Activated CD8-positive, alpha-beta memory T cell treated with anti-CD3 and anti-CD28 coated beads, Interleukin-2, amount 50 U/mL, for 1 hour (primary cell): ENCODE measurements at regions not wholly inside any gene's neighbourhood (a gene's known extent, or its start where the extent isn't known, plus 50 kb on each side); places are given as distances from the start of the nearest gene placed in this dataset.

Experiments used
- DNase-seq: peaks from one replicate; pipeline ENCODE4 v3.0.0-alpha.2; 2020; ENCODE audit errors: extremely low read depth

DNA sequence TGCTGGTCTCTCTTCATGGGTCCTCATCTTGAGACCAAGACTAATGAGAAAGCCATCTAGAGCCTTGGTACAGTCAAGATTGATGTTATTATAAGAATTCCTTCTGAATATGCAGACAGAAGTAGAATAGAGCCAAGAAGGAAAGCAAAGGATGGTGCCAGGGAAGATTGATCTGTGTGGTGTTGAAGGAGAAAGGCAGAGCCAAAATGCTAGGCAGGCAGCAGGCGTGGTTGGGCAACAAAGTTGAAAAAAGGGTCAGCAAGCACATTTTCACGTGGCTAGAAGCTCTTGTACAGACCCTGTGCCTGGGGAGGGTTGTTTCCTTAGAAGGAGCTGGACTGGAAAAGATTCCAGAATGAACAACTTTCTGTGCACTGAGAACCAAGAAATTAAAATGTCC, 319.7 kb upstream of the ARGLU1 start:
- DNase-seq = no peak

DNA sequence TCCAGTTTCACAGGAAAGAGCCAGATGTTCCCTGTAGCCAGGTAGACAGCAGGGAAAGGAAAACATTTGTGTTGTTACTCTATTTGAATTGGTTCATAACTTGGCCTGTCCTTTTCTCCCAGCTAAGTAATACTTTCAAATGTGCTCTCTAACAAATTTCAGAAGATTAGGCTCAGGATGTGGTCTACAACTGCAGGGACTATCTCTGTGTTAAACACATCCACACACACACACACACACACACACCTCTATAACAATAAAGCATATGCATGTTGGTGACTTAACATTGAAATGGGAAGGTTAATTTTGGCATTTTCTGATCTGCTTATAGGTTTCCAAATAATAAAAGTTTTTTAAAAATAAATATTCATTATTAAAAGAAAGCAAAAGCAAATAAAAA, 316.0 kb upstream of the ARGLU1 start:
- DNase-seq = no peak

DNA sequence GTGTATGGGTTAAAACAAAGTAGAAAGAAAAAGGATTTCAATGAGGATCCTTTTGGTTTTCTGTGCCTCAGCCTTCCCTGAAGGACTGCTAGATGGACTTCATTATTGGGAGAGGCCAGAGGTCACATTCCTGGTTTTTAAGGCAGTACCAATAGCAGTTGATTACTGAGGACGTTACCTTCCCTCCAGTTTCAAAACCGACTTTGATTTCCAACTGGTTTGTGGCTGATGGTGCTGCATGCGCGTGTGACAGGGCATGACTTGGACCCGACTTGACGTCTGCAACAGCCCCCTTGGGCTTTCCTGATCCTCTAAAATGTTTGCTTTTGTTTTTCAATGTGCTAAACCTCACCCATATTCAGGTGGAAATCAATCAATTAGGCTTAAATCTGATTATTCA, 314.3 kb upstream of the ARGLU1 start:
- DNase-seq = no peak

DNA sequence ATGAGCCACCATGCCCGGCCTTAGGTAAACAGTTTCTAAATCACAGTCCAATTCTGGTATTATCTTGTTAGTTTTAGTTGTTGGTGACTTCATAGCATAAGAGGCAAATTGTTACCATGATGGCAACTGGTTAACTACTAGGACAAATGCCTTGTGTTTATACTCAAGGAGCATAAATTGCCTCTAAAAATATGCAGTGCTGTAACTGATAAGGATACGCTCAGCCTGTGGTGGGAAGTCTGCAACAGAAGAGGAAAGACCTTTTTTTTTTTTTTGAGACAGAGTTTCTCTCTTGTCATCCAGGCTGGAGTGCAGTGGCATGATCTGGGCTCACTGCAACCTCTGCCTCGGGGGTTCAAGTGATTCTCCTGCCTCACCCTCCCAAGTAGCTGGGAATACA, 311.9 kb upstream of the ARGLU1 start:
- DNase-seq = no peak

DNA sequence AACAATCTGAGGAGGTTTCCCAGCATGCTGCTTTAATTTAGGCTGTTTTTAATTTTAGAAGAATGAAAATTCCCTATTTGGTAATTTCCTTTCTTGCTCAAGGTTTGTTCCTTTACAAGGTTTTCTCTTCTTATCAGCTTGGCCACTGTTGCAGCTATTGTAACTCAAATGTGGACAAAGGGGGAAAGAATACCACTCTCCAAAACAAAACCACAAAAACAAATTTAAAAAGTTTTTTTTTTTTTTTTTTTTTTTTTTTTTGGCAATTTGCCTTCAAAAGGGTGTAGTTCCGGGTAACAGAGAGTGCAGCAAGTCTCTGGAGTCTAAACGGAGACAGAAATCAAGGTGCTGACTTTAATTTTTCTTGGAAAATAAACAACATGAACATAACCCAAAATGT, 306.4 kb upstream of the ARGLU1 start:
- DNase-seq = no peak

DNA sequence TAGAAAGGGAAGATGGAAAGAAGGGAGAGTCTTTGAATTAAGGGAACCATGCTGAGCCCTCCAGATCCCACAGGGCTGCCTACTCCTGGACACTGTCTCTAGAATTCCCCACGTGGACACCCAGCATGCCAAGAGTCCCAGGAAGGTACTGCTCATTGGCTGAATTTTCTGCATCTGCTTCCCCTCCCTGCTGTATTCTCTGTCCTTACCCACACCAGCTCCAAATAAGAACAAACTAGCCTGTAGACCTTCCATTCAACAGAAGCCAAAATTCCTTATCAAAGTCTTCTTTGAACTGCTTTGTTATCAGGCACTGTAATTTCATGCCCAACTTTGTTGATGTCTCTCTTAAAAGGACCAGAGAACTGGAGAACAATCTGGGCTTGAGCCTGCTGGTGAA, 305.9 kb upstream of the ARGLU1 start:
- DNase-seq = no peak

DNA sequence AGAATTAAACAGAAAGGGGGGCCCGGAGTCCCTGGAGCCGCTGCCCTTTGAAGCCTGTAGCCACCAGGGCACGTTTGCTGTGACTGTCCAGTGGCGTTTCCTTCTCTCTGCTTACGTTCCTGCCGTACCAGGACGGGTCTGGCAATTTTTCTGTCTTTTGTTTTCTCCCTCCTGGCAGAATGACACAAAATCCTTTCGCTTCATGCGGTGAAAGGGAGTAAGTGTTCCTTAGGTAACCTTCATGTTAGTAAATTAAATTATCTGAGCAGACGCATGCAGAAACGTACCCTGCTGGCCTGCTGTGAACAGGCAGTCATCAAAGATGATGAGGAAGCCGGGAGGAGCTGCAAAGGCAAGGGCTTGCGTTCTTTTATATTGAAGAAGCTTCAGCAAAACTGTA, 299.3 kb upstream of the ARGLU1 start:
- no peak for DNase-seq

DNA sequence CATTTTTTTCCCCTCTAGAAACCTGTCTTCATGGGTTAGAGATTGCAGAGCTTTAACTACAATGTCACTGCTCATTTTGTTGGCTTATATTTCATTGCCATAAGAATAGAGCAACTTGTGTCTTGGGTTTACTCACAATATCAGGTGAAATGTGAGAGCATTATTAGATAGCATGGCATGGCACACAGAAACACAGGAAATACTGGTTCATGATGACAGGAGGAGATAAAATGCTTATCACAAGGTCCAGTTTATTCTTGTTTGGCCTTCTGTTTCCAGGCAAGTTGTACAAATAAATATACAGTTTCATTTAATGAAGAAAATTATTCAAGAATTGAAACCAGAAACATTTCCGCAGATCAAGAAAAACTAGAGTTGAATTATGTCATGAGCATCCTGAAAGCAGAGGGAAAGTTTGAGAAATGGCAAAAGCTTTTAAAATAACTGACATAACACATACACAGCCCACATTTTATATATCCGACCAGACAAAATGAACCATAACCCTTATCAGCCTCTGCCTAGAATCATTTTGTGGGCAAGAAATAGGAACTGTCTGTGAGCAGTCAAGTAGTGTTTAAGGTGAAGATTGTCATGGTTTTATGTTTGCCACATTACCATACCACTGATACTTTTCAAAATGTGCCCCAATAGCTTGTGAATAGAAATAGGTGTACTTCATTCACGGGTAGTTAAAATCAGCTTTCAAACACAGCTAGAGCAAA, 297.9 kb upstream of the ARGLU1 start:
- no peak for DNase-seq

DNA sequence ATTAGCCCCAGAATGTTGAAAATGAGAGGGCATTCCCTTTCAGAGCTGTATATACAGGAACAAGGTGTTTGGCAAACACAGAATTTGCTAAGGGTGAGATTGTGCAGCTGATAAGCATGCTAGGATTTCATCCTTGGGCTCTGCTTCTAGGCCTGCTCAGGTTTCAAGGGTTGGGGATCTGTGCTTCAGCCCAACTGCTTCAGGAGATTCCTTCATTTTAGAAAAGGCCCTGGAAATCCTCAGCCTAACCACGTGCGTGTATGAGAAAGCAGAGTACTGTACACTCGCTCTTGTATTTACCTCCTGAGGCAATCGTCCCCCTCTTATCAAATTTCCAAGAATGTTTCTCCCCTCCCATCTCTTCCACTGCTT, 291.6 kb upstream of the ARGLU1 start:
- DNase-seq = no peak

DNA sequence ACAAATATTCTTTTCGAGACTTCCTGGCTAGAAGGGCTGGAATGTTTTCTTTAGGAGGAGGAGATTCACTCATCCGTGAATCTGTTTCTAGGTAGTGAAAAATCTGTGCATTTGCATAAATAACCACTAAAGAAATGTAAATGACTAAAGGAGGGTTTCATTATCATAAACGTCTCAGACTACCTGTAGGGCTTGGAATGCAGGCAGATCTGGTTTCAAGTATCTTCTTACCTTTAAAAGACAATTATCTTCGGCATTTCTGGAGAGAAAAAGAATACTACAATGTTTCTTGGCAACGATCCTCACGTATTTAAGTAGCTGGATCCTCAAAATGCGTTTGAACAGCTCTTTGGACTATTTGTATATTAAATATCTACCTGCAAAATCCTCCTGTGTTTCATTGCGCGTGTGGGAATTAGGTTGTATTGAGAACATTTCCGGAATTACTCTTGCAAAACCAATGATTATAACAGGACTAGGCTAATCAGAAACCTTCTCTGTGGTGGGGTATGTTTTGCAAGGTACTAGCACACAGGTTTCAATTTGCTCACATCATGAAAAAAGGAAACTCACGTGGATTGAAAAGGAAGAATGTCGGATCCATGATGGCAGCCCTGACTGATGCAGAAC, 291.1 kb upstream of the ARGLU1 start:
- DNase-seq = no peak

DNA sequence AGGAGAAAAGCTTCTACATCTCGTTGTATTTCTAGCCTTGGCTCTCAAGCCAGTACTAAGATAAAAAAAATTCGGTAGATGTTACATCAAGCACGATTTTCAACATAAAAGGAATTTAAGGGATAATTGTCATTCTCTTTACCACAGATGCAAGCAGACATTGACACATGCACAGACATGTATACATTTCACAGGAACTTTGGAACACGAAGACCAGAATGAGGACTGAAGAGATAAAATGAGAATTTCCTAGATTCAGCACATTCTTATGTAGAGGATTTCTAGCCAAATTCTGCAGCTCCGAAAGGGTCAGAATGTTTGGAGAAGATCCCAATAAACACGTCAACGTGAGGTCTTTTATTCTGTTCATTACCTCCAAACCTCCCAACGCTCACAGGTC, 284.5 kb upstream of the ARGLU1 start:
- DNase-seq = no peak

DNA sequence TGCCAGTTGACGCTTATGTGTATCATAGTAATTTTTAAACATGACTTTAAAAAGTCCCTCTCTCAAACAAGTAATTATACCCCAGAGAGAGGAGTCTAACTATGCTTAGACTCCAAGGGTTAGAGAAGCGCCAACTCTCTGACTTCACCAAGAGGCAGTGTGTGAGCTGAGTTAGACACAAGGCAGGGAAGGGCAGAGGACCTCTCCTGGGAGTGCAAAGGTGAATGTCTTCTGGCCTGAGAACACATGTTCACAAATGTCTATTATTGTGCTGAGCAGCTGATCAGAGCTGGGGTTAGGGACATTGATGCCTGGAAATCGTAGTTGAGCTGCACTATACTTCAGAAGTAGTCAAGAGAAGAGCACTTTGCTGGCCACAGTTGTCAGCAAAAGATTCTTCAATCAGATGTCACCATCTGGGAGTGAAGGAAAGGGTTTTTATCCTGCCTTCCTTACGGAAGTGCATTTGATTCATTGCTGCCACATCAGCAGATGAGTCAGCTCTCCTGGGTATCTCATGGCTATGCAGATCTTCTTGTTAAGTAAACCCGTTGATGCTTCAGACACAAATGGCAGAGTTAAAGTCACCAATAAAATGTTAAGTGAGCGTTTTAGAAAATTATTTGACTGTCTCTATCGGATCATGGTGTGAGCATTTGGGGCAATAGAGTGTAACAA, 283.2 kb upstream of the ARGLU1 start:
- DNase-seq = no peak

DNA sequence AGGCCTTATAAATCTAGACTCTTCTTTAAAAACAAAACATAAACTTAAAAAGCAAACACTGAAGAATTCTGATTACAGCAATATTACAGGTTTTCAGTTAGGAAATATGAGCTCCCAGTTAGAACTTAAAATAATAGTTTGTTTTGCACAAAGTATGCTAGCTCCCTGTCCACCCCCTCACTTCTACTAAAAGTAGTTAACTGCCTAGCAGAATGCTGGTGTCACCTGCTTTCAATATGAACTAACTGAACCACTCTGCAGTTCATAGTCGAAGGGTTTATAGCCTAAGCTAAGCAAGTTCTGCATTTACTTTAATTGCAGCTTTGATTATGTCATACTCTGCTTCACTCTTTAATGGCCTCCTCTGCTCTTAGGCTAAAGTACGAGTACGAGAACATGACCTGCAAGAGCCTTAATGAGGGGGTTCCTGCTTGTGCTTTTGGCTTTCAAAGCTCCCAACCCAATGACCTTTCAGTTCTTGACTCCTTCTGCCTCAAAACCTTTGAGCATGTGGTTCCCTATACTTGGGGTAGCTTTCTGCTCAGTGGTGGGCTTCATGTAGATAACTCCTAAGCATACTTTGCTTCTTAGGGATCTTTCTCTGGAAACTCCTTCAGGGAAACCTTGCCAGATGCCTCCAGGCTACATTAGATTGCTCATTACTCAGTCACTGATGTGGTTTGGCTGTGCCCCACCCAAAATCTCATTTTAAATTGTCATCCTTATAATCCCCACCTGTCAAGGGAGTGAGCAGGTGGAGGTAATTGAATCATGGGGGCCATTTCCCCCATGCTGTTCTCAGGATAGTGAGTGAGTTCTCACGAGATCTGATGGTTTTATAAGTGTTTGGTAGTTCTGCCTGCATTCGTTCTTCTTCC, 278.9 kb upstream of the ARGLU1 start:
- no peak for DNase-seq

DNA sequence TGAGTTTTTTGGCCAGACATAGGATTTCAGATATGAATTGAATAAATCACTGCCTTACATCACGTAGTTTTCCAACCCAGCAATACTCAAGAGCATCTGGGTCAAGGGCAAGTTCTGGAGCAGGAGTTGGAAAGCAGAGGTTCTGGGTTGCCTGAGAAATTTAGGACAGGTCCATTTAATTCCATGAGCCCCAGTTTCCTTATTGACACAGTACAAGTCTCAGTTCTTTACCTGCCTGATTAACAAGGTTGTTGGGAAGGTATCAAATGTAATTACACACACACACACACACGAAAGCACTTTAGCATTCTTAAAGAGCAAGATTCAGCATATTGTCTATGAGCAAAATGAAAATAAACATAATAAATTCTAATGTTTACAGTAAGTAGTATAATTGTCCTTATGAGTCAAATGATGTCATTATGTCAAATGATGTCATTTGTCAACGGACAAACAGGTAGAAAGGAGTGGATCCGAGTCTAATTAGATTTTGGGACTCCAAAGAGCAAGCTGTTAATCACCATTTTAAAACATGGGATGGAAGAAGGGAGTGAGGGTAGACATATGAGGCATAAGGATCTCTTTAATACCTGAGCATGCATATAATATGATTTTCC, 268.4 kb upstream of the ARGLU1 start:
- DNase-seq = no peak

DNA sequence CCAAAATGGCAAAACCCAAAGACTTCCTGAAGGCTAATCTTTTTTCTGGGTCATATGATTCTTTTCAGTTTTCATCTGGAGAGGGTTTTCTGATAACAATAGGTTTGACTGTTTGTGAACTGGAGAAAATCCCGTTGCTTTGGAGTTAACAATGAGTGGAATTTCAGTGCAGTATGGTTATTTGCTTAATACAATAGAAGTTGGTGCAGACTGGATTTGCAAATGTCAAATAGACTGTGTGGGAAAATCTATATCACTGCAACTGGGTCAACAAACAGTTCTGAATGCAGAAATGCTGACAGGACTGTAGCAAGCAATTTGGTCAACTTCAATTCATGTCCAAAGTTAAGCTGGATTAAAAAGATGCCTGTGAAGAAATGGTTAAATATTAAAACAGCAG, 267.5 kb upstream of the ARGLU1 start:
- no peak for DNase-seq

DNA sequence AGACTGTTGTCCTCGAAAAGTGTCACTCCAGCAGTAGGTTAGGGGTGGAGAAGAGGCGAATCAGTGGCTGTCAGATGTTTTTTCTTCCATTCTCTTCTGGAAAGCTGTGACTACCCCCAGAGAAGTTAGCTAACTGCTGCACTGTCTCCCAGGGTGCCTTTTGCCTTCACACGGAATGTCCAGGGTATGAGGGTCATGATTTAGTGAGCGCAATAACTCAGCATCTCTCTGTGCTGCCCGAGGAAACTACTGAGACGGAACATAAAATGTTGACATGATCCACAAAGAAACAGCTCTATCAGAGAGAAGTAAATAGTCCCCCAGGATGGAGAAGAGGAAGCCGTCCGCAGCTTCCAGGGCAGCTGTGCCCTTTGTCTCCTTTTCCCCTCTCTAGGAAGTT, 254.0 kb upstream of the ARGLU1 start:
- DNase-seq = no peak

DNA sequence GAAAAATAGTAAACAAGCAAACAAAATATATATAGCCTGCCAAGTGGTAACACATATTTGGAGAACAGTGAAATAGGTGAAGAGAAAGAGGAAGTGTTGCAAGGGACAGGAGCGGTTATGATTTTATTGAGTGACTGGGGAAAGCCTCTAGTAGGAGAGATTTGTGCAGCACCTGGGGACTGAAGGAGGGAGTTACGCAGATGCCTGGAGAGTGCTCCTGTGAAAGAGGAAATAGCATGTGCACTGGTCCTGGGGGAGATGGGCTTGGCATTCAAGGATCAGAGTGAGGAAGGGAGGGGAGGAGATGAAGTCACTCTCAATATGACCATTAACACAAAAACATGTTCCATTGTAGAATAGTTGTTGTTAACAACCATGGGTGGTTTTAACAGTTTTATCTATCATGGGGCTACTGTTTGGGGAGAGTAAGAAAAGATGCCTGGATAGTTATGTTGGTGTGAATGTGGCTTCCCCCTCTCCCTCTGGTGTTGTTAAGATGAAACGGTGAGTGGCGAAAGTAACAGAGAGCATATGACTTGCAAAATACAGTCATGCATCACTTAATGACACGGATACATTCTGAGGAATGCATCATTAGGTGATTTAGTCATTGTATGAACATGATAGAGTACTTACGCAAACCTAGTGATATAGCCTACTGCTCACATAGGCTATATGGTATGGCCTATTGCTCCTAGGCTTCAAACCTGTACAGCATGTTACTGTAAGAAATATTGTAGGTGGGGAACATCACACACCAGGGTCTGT, 251.7 kb upstream of the ARGLU1 start:
- DNase-seq = no peak

DNA sequence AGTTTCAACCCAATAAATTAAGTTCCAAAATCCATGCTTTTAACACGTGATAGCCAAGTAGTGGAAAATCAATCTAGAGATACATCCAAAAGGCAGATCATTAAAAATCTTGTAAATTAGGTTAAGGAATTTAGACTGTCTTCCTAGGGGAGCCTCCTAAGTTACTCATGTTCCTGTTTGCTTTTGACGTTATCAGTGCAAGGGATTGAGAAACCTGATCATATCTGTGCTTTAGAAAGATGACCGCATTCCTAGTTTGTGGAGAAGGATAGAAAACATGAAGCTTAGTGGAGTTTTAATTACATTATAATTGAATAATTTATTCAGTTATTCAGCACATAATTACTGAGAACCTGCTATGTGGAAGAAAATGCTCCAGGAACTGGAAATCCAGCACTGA, 251.0 kb upstream of the ARGLU1 start:
- DNase-seq = no peak

DNA sequence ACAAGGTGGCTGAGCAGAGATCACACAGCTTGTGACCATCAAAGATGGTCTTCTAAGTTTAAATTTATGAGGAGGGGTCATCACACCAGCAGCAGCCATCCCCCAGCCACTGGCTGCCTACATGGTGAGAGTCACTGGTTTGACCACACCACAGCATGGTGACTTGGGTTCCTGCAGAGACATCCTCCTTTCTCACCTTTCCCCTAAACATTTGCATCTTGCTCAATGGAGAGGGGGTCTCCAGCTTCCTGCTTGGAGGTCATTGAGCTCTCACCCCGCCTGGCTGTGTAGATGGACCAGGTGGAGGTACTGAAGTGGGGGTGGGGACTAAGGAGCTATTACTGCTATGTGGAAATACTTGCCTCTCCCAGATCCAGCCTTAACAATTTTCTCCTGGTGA, 247.6 kb upstream of the ARGLU1 start:
- DNase-seq = no peak

DNA sequence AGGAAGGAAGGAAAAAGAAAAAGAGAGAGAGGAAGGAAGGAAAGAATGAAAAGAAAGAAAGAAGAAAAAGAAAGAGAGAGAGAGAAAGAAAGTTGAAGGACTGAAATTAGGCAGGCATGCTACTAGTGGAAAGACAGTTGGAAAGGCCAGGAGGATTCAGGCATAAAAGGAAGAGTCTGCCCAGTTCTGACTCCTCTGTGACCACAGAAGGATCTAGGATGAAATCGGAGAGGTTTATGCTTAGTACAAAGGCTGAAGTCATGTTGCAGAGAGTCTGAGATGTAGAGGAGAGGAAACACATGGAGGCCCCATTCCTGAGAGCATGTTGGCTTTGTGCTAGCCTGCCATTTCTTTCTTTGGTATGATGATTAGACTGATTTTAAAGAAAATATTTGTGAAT, 246.5 kb upstream of the ARGLU1 start:
- no peak for DNase-seq

DNA sequence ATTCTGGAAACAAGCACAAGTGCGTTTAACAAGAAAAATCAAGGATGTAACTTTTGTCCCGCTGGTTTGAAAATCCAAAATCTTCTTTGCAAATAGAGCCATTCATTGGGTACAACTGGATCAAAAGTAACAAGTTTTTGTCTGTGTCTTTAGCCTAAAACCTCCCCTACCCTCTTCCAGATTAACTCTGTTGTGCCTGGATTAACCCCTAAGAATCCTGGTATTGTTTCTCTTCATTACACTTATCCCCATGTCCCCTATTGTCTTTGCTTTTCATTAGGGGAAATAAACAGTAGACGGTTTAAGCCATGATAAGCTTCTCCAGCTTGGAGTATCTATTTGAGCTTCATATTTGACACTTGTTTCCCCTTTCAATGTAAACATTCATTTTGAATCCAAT, 242.1 kb upstream of the ARGLU1 start:
- DNase-seq = no peak
